ENCODE measurements at regions not wholly inside any gene's neighbourhood (a gene's known extent, or its start where the extent isn't known, plus 50 kb on each side); places are given as distances from the start of the nearest gene placed in this dataset.

- DNase-seq (no peak), ATAC-seq (ENCODE audit: insufficient read depth, low FRiP score) (no peak)
- TF ChIP-seq, protein P1, sequence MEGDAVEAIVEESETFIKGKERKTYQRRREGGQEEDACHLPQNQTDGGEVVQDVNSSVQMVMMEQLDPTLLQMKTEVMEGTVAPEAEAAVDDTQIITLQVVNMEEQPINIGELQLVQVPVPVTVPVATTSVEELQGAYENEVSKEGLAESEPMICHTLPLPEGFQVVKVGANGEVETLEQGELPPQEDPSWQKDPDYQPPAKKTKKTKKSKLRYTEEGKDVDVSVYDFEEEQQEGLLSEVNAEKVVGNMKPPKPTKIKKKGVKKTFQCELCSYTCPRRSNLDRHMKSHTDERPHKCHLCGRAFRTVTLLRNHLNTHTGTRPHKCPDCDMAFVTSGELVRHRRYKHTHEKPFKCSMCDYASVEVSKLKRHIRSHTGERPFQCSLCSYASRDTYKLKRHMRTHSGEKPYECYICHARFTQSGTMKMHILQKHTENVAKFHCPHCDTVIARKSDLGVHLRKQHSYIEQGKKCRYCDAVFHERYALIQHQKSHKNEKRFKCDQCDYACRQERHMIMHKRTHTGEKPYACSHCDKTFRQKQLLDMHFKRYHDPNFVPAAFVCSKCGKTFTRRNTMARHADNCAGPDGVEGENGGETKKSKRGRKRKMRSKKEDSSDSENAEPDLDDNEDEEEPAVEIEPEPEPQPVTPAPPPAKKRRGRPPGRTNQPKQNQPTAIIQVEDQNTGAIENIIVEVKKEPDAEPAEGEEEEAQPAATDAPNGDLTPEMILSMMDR (IDR thresholded peaks at IDR 0.05; ENCODE audit: control extremely low read depth, extremely low read depth) = no peak
- no peak overlapping the region for H3K9ac ChIP-seq (ENCODE audit: insufficient read depth in 1 of 2, low read length in 2 of 2)
- peaks cover 0 to 5% (median 0%) of the 10 kb centered on the region in 5 donors for H3K4me1 ChIP-seq (ENCODE audit: control insufficient read depth in 5 of 5, insufficient read depth in 5 of 5, low read length in 5 of 5)
- peaks cover 0 to 1% (median 0%) of the 10 kb centered on the region in 4 donors for H3K9me3 ChIP-seq (ENCODE audit: control insufficient read depth in 4 of 4, insufficient read depth in 3 of 4, low read length in 3 of 4)
- H3K27ac ChIP-seq (ENCODE audit: low read depth in 1 of 2, low read length in 1 of 2) = no peak overlapping the region
- no peak overlapping the region for H3K4me3 ChIP-seq
- H3K36me3 ChIP-seq (ENCODE audit: control insufficient read depth in 4 of 4, insufficient read depth in 4 of 4, low read length in 4 of 4) = no peaks in the 10 kb centered on the region
- peaks cover 0 to 16% (median 3%) of the 10 kb centered on the region in 3 donors for H3K27me3 ChIP-seq (ENCODE audit: control insufficient read depth in 3 of 3, insufficient read depth in 3 of 3, low read length in 2 of 3)
Observed at GRCh38 chr6:169885131-169885530, 133.7 kb downstream of the ERMARD start.

DNA sequence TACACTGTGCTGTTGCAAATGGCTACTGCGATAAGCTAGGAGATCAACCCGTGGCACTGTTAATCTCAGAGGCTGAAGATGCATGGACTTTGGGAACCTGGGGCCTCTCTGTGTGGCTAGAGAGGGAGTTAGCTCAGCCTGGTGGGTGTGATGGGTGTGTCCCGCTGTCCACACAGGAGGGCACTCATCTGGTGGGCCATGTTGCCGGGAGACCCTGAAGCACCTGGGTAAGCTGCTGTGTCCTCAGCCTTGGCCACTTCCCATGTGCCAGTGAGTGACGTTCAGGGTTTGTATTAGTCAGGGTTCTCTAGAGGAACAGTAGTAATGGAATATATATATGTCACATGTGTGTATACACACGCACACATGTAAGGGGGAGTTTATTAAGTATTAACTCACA is 132.7 kb downstream of the ERMARD start:
- peaks cover 0 to 16% (median 0%) of the 10 kb centered on the region in 3 donors for H3K27me3 ChIP-seq (ENCODE audit: control insufficient read depth in 3 of 3, insufficient read depth in 3 of 3, low read length in 2 of 3)
- TF ChIP-seq, protein P1 (IDR thresholded peaks at IDR 0.05; ENCODE audit: control extremely low read depth, extremely low read depth) = no peak
- DNase-seq (peak in 2 of 3 donors; percentile 14 to 16), ATAC-seq (ENCODE audit: insufficient read depth, low FRiP score) (no peak)
- H3K27ac ChIP-seq (ENCODE audit: low read depth in 1 of 2, low read length in 1 of 2) = peak overlapping the region in 1 of 2 donors; percentile 35
- H3K4me3 ChIP-seq = no peak overlapping the region
- 60 to 83% methylated on average over 6 of the region's 6 CpGs for WGBS, 2 donors
- H3K4me1 ChIP-seq (ENCODE audit: control insufficient read depth in 5 of 5, insufficient read depth in 5 of 5, low read length in 5 of 5) = peaks cover 0 to 5% (median 0%) of the 10 kb centered on the region in 5 donors
- no peaks in the 10 kb centered on the region for H3K36me3 ChIP-seq (ENCODE audit: control insufficient read depth in 4 of 4, insufficient read depth in 4 of 4, low read length in 4 of 4)
- H3K9me3 ChIP-seq (ENCODE audit: control insufficient read depth in 4 of 4, insufficient read depth in 3 of 4, low read length in 3 of 4) = peaks cover 0 to 2% (median 0%) of the 10 kb centered on the region in 4 donors
- no peak overlapping the region for H3K9ac ChIP-seq (ENCODE audit: insufficient read depth in 1 of 2, low read length in 2 of 2)

- H3K36me3 ChIP-seq (ENCODE audit: control insufficient read depth in 4 of 4, insufficient read depth in 4 of 4, low read length in 4 of 4) = no peaks in the 10 kb centered on the region
- TF ChIP-seq, protein P1 (IDR thresholded peaks at IDR 0.05; ENCODE audit: control extremely low read depth, extremely low read depth) = no peak
Observed at GRCh38 chr6:169883316-169883715, 131.9 kb downstream of the ERMARD start.

DNA sequence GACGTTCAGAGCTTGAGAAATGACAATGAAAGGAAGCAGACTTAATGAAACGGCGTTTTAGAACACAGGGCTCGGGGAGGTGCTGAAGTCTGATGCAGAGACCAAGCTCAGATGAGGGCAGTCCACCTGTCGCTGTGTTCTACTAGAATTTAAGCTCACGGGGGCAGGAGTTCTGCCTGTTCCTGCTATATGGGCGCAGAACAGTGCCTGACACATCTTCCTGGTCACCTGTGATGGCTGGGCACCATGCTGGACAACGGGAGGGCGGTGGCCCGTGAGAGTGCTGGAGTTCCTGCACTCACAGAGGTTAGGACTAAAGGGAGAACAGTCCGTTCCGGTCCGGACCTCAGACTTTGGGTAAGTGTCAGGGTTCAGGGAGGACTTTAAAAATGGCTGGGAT is 130.6 kb downstream of the ERMARD start:
- peaks cover 0 to 2% (median 0%) of the 10 kb centered on the region in 4 donors for H3K9me3 ChIP-seq (ENCODE audit: control insufficient read depth in 4 of 4, insufficient read depth in 3 of 4, low read length in 3 of 4)
- H3K4me3 ChIP-seq = no peak overlapping the region
- H3K27me3 ChIP-seq (ENCODE audit: control insufficient read depth in 3 of 3, insufficient read depth in 3 of 3, low read length in 2 of 3) = peaks cover 0 to 11% (median 0%) of the 10 kb centered on the region in 3 donors
- no peaks in the 10 kb centered on the region for H3K36me3 ChIP-seq (ENCODE audit: control insufficient read depth in 4 of 4, insufficient read depth in 4 of 4, low read length in 4 of 4)
- 79 to 84% methylated on average over 13 of the region's 13 CpGs for WGBS, 2 donors
- DNase-seq (no peak), ATAC-seq (ENCODE audit: insufficient read depth, low FRiP score) (no peak)
- H3K9ac ChIP-seq (ENCODE audit: insufficient read depth in 1 of 2, low read length in 2 of 2) = no peak overlapping the region
- H3K27ac ChIP-seq (ENCODE audit: low read depth in 1 of 2, low read length in 1 of 2) = no peak overlapping the region
- H3K4me1 ChIP-seq (ENCODE audit: control insufficient read depth in 5 of 5, insufficient read depth in 5 of 5, low read length in 5 of 5) = peaks cover 0 to 5% (median 0%) of the 10 kb centered on the region in 5 donors
- TF ChIP-seq, protein P1 (IDR thresholded peaks at IDR 0.05; ENCODE audit: control extremely low read depth, extremely low read depth) = no peak

More at GRCh38 chr6:169883316-169883715, 131.9 kb downstream of the ERMARD start:
- no peak overlapping the region for H3K4me3 ChIP-seq
- peaks cover 0 to 5% (median 0%) of the 10 kb centered on the region in 5 donors for H3K4me1 ChIP-seq (ENCODE audit: control insufficient read depth in 5 of 5, insufficient read depth in 5 of 5, low read length in 5 of 5)
- 72 to 84% methylated on average over 10 of the region's 10 CpGs for WGBS, 2 donors
- ATAC-seq (ENCODE audit: insufficient read depth, low FRiP score) = no peak
- peak overlapping the region in 1 of 2 donors; percentile 68 for H3K27ac ChIP-seq (ENCODE audit: low read depth in 1 of 2, low read length in 1 of 2)
- no peak overlapping the region for H3K9ac ChIP-seq (ENCODE audit: insufficient read depth in 1 of 2, low read length in 2 of 2)
- H3K9me3 ChIP-seq (ENCODE audit: control insufficient read depth in 4 of 4, insufficient read depth in 3 of 4, low read length in 3 of 4) = peaks cover 0 to 2% (median 0%) of the 10 kb centered on the region in 4 donors
- peaks cover 0 to 16% (median 0%) of the 10 kb centered on the region in 3 donors for H3K27me3 ChIP-seq (ENCODE audit: control insufficient read depth in 3 of 3, insufficient read depth in 3 of 3, low read length in 2 of 3)
- DNase-seq = no peak

All from lung (tissue), 11 donors.